Ammon's horn (tissue), 1 donor: ENCODE measurements at regions not wholly inside any gene's neighbourhood (a gene's known extent, or its start where the extent isn't known, plus 50 kb on each side); places are given as distances from the start of the nearest gene placed in this dataset.
"Not testable (repeated sequence)": the region's sequence is repeated elsewhere in the genome, so short reads cannot be mapped to it uniquely, and the experiment has no call there.

Experiments
- DNase-seq: peaks from one replicate; pipeline ENCODE4 v3.0.0-alpha.2; 2016; ENCODE audit warnings: low spot score

- DNase-seq: no peak
Observed at GRCh38 chr13:63337921-63338320, 1922.3 kb upstream of the PCDH20 start.

- no peak for DNase-seq
Observed at GRCh38 chr13:63337041-63337440, 1921.4 kb upstream of the PCDH20 start.

GRCh38 chr13:63336549-63336948 is 1920.9 kb upstream of the PCDH20 start:
- no peak for DNase-seq

GRCh38 chr13:63327584-63327983 is 1911.9 kb upstream of the PCDH20 start:
- DNase-seq: no peak

GRCh38 chr13:63323441-63323840 is 1907.8 kb upstream of the PCDH20 start:
- no peak for DNase-seq

- DNase-seq: no peak
Observed at GRCh38 chr13:63311587-63311986, 1895.9 kb upstream of the PCDH20 start.

- DNase-seq: no peak
Observed at GRCh38 chr13:63308549-63309165, 1893.0 kb upstream of the PCDH20 start.

GRCh38 chr13:63307228-63307627 is 1891.6 kb upstream of the PCDH20 start:
- DNase-seq: no peak

GRCh38 chr13:63305641-63306133 is 1890.0 kb upstream of the PCDH20 start:
- no peak for DNase-seq

GRCh38 chr13:63304497-63304896 is 1888.8 kb upstream of the PCDH20 start:
- DNase-seq: no peak

GRCh38 chr13:63299866-63300394 is 1884.3 kb upstream of the PCDH20 start:
- no peak for DNase-seq

- DNase-seq: no peak
Observed at GRCh38 chr13:63297163-63297562, 1881.5 kb upstream of the PCDH20 start.

GRCh38 chr13:63291701-63292100 is 1876.1 kb upstream of the PCDH20 start:
- no peak for DNase-seq

- no peak for DNase-seq
Observed at GRCh38 chr13:63288576-63288975, 1872.9 kb upstream of the PCDH20 start.

- DNase-seq: no peak
Observed at GRCh38 chr13:63287926-63288325, 1872.3 kb upstream of the PCDH20 start.

- DNase-seq: no peak
Observed at GRCh38 chr13:63285426-63285825, 1869.8 kb upstream of the PCDH20 start.

- DNase-seq: no peak
Observed at GRCh38 chr13:63279136-63279535, 1863.5 kb upstream of the PCDH20 start.

GRCh38 chr13:63274772-63275171 is 1859.1 kb upstream of the PCDH20 start:
- no peak for DNase-seq

GRCh38 chr13:63249411-63250187 is 1834.0 kb upstream of the PCDH20 start:
- no peak for DNase-seq

GRCh38 chr13:63236667-63237396 is 1821.2 kb upstream of the PCDH20 start:
- not testable (repeated sequence) for DNase-seq

- not testable (repeated sequence) for DNase-seq
Observed at GRCh38 chr13:63218596-63218995, 1802.9 kb upstream of the PCDH20 start.

GRCh38 chr13:63209330-63210017 is 1793.8 kb upstream of the PCDH20 start:
- DNase-seq: no peak
